ENCODE measurements at regions not wholly inside any gene's neighbourhood (a gene's known extent, or its start where the extent isn't known, plus 50 kb on each side); places are given as distances from the start of the nearest gene placed in this dataset.

DNA sequence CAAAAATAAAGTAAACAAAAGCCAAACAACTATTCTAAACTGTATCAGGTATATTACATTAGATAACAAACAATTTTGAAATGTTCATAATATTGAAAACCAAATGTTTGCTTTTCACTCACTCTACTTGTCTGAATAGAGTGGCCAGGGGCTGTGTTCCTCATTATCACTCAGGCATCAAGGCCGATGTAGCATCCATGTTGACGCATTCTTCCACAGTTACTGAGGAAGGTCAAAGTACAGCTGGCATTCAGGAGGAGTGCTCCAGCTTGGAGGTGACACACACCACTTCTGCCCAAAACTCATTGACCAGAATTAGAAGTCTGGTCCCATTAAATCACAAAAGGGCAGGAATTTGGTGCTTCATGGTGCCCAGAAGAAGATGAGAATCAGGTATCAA lies 137.6 kb upstream of the MANEA start:
- BruUV-seq (replicated peaks): no TSS peak
- Histone ChIP-seq H3K9me3 (ENCODE audit: low read length) (no peaks in the 10 kb centered on the region), H3K9me2 (ENCODE audit: insufficient read depth, low read length) (no peaks in the 10 kb centered on the region), H2AFZ (ENCODE audit: low read length) (no peak overlapping the region), H3K79me2 (ENCODE audit: insufficient read depth, low read depth, low read length) (no peaks in the 10 kb centered on the region), H4K20me1 (ENCODE audit: insufficient read depth, low read length) (no peaks in the 10 kb centered on the region), H3K4me2 (ENCODE audit: low read length) (no peak overlapping the region), H3K36me3 (ENCODE audit: insufficient read depth, low read length) (no peaks in the 10 kb centered on the region), H3K4me3 (ENCODE audit: low read depth, low read length, poor library complexity, severe bottlenecking) (no peak overlapping the region), H3K4me1 (ENCODE audit: insufficient read depth, low read length, poor library complexity, severe bottlenecking) (no peaks in the 10 kb centered on the region), H3K27ac (ENCODE audit: low read depth, low read length, poor library complexity, severe bottlenecking) (no peak overlapping the region)
- intact Hi-C loops (cut with micrococcal nuclease; ENCODE audit: unreplicated experiment): no loop called here
- TF ChIP-seq, protein P1, sequence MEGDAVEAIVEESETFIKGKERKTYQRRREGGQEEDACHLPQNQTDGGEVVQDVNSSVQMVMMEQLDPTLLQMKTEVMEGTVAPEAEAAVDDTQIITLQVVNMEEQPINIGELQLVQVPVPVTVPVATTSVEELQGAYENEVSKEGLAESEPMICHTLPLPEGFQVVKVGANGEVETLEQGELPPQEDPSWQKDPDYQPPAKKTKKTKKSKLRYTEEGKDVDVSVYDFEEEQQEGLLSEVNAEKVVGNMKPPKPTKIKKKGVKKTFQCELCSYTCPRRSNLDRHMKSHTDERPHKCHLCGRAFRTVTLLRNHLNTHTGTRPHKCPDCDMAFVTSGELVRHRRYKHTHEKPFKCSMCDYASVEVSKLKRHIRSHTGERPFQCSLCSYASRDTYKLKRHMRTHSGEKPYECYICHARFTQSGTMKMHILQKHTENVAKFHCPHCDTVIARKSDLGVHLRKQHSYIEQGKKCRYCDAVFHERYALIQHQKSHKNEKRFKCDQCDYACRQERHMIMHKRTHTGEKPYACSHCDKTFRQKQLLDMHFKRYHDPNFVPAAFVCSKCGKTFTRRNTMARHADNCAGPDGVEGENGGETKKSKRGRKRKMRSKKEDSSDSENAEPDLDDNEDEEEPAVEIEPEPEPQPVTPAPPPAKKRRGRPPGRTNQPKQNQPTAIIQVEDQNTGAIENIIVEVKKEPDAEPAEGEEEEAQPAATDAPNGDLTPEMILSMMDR (conservative IDR thresholded peaks at IDR 0.05; ENCODE audit: low read length): no peak
- no peak for TF ChIP-seq EZH2phosphoT487 (IDR thresholded peaks at IDR 0.05; ENCODE audit: borderline replicate concordance, low read depth, low read length)
- ChIA-PET CTCF (ENCODE audit: unreplicated experiment) (no interaction called here), POLR2A (no interaction called here)
- DNase-seq (ENCODE audit: low spot score): no peak

- no peak overlapping the region for H2AFZ ChIP-seq (ENCODE audit: low read length)
Observed at GRCh38 chr6:95448208-95448607, 129.1 kb upstream of the MANEA start.

DNA sequence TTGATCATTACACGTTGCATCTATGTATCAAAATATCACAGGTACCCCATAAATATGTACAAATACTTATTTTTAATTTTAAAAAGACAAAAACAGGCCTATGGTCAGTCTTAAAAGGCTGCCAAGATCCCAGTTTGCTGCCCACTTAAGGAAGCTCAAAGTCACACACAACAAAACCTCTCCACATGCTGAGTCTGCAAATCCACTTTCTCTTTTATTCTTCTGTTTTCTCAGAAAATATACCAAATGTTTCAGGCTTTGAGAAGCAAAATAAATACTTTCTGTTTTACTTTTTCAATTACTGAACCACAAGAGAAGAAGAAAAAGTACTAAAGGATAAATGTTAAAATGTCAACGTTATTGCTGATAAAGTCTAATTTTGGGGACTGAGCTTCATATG lies 107.8 kb upstream of the MANEA start:
- DNase-seq (ENCODE audit: low spot score): no peak
- Histone ChIP-seq H3K27ac (ENCODE audit: low read depth, low read length, poor library complexity, severe bottlenecking) (no peak overlapping the region), H3K4me3 (ENCODE audit: low read depth, low read length, poor library complexity, severe bottlenecking) (no peak overlapping the region), H3K9me2 (ENCODE audit: insufficient read depth, low read length) (no peaks in the 10 kb centered on the region; the same call in 1 of the 2 replicates), H3K36me3 (ENCODE audit: insufficient read depth, low read length) (no peaks in the 10 kb centered on the region), H3K4me2 (ENCODE audit: low read length) (no peak overlapping the region), H3K9me3 (ENCODE audit: low read length) (no peaks in the 10 kb centered on the region), H3K4me1 (ENCODE audit: insufficient read depth, low read length, poor library complexity, severe bottlenecking) (no peaks in the 10 kb centered on the region), H4K20me1 (ENCODE audit: insufficient read depth, low read length) (no peaks in the 10 kb centered on the region), H3K79me2 (ENCODE audit: insufficient read depth, low read depth, low read length) (no peaks in the 10 kb centered on the region), H2AFZ (ENCODE audit: low read length) (no peak overlapping the region)
- intact Hi-C loops (cut with micrococcal nuclease; ENCODE audit: unreplicated experiment): no loop called here
- BruUV-seq (replicated peaks): no TSS peak
- TF ChIP-seq, protein P1 (conservative IDR thresholded peaks at IDR 0.05; ENCODE audit: low read length): no peak
- TF ChIP-seq EZH2phosphoT487 (IDR thresholded peaks at IDR 0.05; ENCODE audit: borderline replicate concordance, low read depth, low read length): no peak
- ChIA-PET POLR2A (no interaction called here), CTCF (ENCODE audit: unreplicated experiment) (no interaction called here)

More at GRCh38 chr6:95448208-95448607, 129.1 kb upstream of the MANEA start:
- Histone ChIP-seq H3K9me2 (ENCODE audit: insufficient read depth, low read length) (no peaks in the 10 kb centered on the region), H3K4me3 (ENCODE audit: low read depth, low read length, poor library complexity, severe bottlenecking) (no peak overlapping the region), H4K20me1 (ENCODE audit: insufficient read depth, low read length) (no peaks in the 10 kb centered on the region), H3K36me3 (ENCODE audit: insufficient read depth, low read length) (no peaks in the 10 kb centered on the region), H3K4me2 (ENCODE audit: low read length) (no peak overlapping the region), H3K9me3 (ENCODE audit: low read length) (no peaks in the 10 kb centered on the region), H3K4me1 (ENCODE audit: insufficient read depth, low read length, poor library complexity, severe bottlenecking) (no peaks in the 10 kb centered on the region), H3K79me2 (ENCODE audit: insufficient read depth, low read depth, low read length) (no peaks in the 10 kb centered on the region), H3K27ac (ENCODE audit: low read depth, low read length, poor library complexity, severe bottlenecking) (no peak overlapping the region)
- intact Hi-C loops (cut with micrococcal nuclease; ENCODE audit: unreplicated experiment): no loop called here
- BruUV-seq (replicated peaks): no TSS peak
- POLR2A ChIA-PET: no interaction called here
- no peak for DNase-seq (ENCODE audit: low spot score)
- TF ChIP-seq EZH2phosphoT487 (IDR thresholded peaks at IDR 0.05; ENCODE audit: borderline replicate concordance, low read depth, low read length): no peak
- TF ChIP-seq, protein P1 (conservative IDR thresholded peaks at IDR 0.05; ENCODE audit: low read length): no peak
- CTCF ChIA-PET (ENCODE audit: unreplicated experiment): no interaction called here

Measured in OCI-LY7 (cell line).